ENCODE measurements at regions not wholly inside any gene's neighbourhood (a gene's known extent, or its start where the extent isn't known, plus 50 kb on each side); places are given as distances from the start of the nearest gene placed in this dataset.

GRCh38 chr9:79778581-79778980, 206.8 kb downstream of the TLE4 start:
- H3K27ac ChIP-seq (ENCODE audit: insufficient read length, low read depth, low read length), result no peak overlapping the region
- H2BK20ac ChIP-seq (ENCODE audit: low read depth, low read length, poor library complexity, severe bottlenecking), result no peak overlapping the region
- WGBS (ENCODE audit: extremely low coverage, insufficient read length, low lambda C conversion rate), result no CpG with 5 or more reads among the region's 1 CpG

More at GRCh38 chr9:79778581-79778980, 206.8 kb downstream of the TLE4 start:
- Mint-ChIP-seq H3K36me3 (ENCODE audit: insufficient read depth in 1 of 3, low read depth in 3 of 3) (no peaks in the 10 kb centered on the region; a peak in 2 of 7 replicates), H3K4me3 (no peak overlapping the region), H3K27ac (no peak overlapping the region), H3K4me1 (peaks cover 8% of the 10 kb centered on the region in 2 experiments), H3K9me3 (no peaks in the 10 kb centered on the region), H3K27me3 (ENCODE audit: low read depth) (no peaks in the 10 kb centered on the region)
- Histone ChIP-seq H3K27me3 (ENCODE audit: insufficient read depth, low read length) (no peaks in the 10 kb centered on the region), H2AK5ac (ENCODE audit: insufficient read length, low read length) (no peak overlapping the region), H4K20me1 (ENCODE audit: control insufficient read depth, insufficient read depth, insufficient read length) (no peaks in the 10 kb centered on the region), H4K8ac (replicated peaks; ENCODE audit: insufficient read length, low read depth, low read length) (no peak overlapping the region), H2BK12ac (ENCODE audit: insufficient read length, low read depth, low read length) (no peak overlapping the region), H3K9ac (ENCODE audit: extremely low read depth, insufficient read length, low read length) (no peak overlapping the region), H3K9me3 (ENCODE audit: control insufficient read depth, low read depth, low read length) (no peaks in the 10 kb centered on the region), H3K56ac (ENCODE audit: insufficient read length, low read depth, low read length) (no peak overlapping the region), H3K14ac (ENCODE audit: insufficient read depth, low read length) (no peak overlapping the region), H4K91ac (ENCODE audit: insufficient read length, low read depth, low read length) (no peak overlapping the region), H2BK15ac (ENCODE audit: low read depth, low read length) (no peak overlapping the region), H3K23me2 (ENCODE audit: insufficient read length, low read depth, low read length, poor library complexity, severe bottlenecking) (no peaks in the 10 kb centered on the region), H2BK120ac (ENCODE audit: low read depth, low read length, poor library complexity, severe bottlenecking) (no peak overlapping the region), H3T11ph (ENCODE audit: low read length) (no peak overlapping the region), H2BK5ac (ENCODE audit: insufficient read length, low read length) (no peak overlapping the region), H3K79me2 (ENCODE audit: insufficient read depth, low read length) (no peaks in the 10 kb centered on the region), H3K23ac (ENCODE audit: insufficient read length, low read depth, low read length) (no peak overlapping the region), H4K5ac (ENCODE audit: insufficient read length, low read depth, low read length) (no peak overlapping the region), H3K4me1 (ENCODE audit: insufficient read depth, low read length) (no peaks in the 10 kb centered on the region), H2AFZ (ENCODE audit: low read length) (no peak overlapping the region), H3K4ac (ENCODE audit: low read depth, low read length) (no peak overlapping the region), H3K79me1 (ENCODE audit: insufficient read depth, low read depth, low read length, poor library complexity, severe bottlenecking) (no peaks in the 10 kb centered on the region), H3K4me2 (ENCODE audit: insufficient read depth, insufficient read length, low read length) (no peak overlapping the region), H3K18ac (ENCODE audit: insufficient read length, low read depth, low read length) (no peak overlapping the region)
- DNase-seq, result no peak
- TF ChIP-seq CTCF (conservative IDR thresholded peaks at IDR 0.05), result no peak

All from H9 (cell line).